IMR-90 (cell line): ENCODE measurements at regions not wholly inside any gene's neighbourhood (a gene's known extent, or its start where the extent isn't known, plus 50 kb on each side); places are given as distances from the start of the nearest gene placed in this dataset.

Experiments
- ATAC-seq: fragments of 200-7000 bp; cut with Tn5 transposase; 2 replicates; pipeline ENCODE4 v1.9.1; 2020; ENCODE audit warnings: low read depth, mild to moderate bottlenecking, moderate library complexity
- BruUV-seq: library from RNA; stranded (reverse); fragments of 400-500 nt; replicated peaks from 2 replicates; lab custom pipeline; 2021; lab: Mats Ljungman, UMichigan
- CTCF ChIA-PET: fragments of 300-600 bp; formaldehyde crosslinking; extraction: SDS; loops from one replicate; lab custom pipeline; 2021; ENCODE audit warnings: antibody characterized with exemption; lab: Yijun Ruan, JAX
- POLR2A ChIA-PET: fragments of 300-600 bp; sonication (Branson Sonifier 250); formaldehyde crosslinking; loops from one replicate; lab custom pipeline; 2022; ENCODE audit warnings: antibody characterized with exemption; ENCODE audit not compliant: unreplicated experiment; lab: Charles Lee
- DNase-seq: peaks from one replicate; pipeline ENCODE4 v3.0.0; 2013
- H2AFZ ChIP-seq: replicated peaks from 2 replicates; pipeline ENCODE3; 2013; ENCODE audit warnings: low read length, mild to moderate bottlenecking; ENCODE audit not compliant: poor library complexity
- H2AK5ac ChIP-seq: 2 replicates; pipeline ENCODE4 v1.6.1; 2013; ENCODE audit warnings: low read depth, low read length, inconsistent platforms
- H2AK9ac ChIP-seq: replicated peaks from 2 replicates; pipeline ENCODE3; 2013; ENCODE audit warnings: mild to moderate bottlenecking, low read depth, low read length, moderate library complexity; ENCODE audit not compliant: poor library complexity
- H2BK120ac ChIP-seq: 2 replicates; pipeline ENCODE4 v1.6.1; 2013; ENCODE audit warnings: low read depth, low read length, inconsistent platforms
- H2BK15ac ChIP-seq: 3 replicates; pipeline ENCODE4 v1.6.1; 2013; ENCODE audit warnings: low read depth, low read length, inconsistent platforms
- H2BK20ac ChIP-seq: 2 replicates; pipeline ENCODE4 v1.6.1; 2013; ENCODE audit warnings: low read depth, mild to moderate bottlenecking, inconsistent platforms, low read length, moderate library complexity
- H2BK5ac ChIP-seq: 2 replicates; pipeline ENCODE4 v1.6.1; 2013; ENCODE audit warnings: mild to moderate bottlenecking, low read depth, low read length, inconsistent platforms; ENCODE audit not compliant: poor library complexity, severe bottlenecking
- H3K14ac ChIP-seq: replicated peaks from 2 replicates; pipeline ENCODE4 v1.6.1; 2013; ENCODE audit warnings: low read depth, low read length, inconsistent platforms
- H3K18ac ChIP-seq: 2 replicates; pipeline ENCODE4 v1.6.1; 2013; ENCODE audit warnings: low read depth, low read length, control low read depth
- H3K23ac ChIP-seq: 2 replicates; pipeline ENCODE4 v1.6.1; 2013; ENCODE audit warnings: low read depth, low read length, inconsistent platforms
- H3K27ac ChIP-seq: 2 replicates; pipeline ENCODE4 v1.5.1; 2013; ENCODE audit warnings: mild to moderate bottlenecking, control low read depth, low read length; ENCODE audit not compliant: insufficient read depth
- H3K27me3 ChIP-seq: 2 replicates; pipeline ENCODE4 v1.6.1; 2013; ENCODE audit warnings: low read length; ENCODE audit not compliant: control insufficient read depth, insufficient read depth
- H3K36me3 ChIP-seq: 2 replicates; pipeline ENCODE4 v1.6.1; 2013; ENCODE audit warnings: low read length, mixed read lengths; ENCODE audit not compliant: control insufficient read depth, insufficient read depth
- H3K4ac ChIP-seq: 2 replicates; pipeline ENCODE4 v1.6.1; 2013; ENCODE audit warnings: low read depth, low read length, inconsistent platforms
- H3K4me1 ChIP-seq: 2 replicates; pipeline ENCODE4 v1.6.1; 2013; ENCODE audit warnings: low read length, mixed read lengths; ENCODE audit not compliant: control insufficient read depth, insufficient read depth
- H3K4me2 ChIP-seq: 2 replicates; pipeline ENCODE4 v1.6.1; 2013; ENCODE audit warnings: low read depth, mild to moderate bottlenecking, control low read depth, low read length, moderate library complexity
- H3K4me3 ChIP-seq: 2 replicates; pipeline ENCODE4 v1.5.1; 2013; ENCODE audit warnings: low read depth, mild to moderate bottlenecking, control low read depth, low read length, moderate library complexity; ENCODE audit not compliant: insufficient read depth
- H3K56ac ChIP-seq: 2 replicates; pipeline ENCODE4 v1.6.1; 2013; ENCODE audit warnings: low read length, inconsistent platforms; ENCODE audit not compliant: insufficient read depth; ENCODE audit errors: extremely low read depth
- H3K79me1 ChIP-seq, 2 experiments: 2 replicates each; pipeline ENCODE4 v1.6.1; 2013; ENCODE audit warnings: low read length in 2 of 2, inconsistent platforms in 1 of 2, low read depth in 1 of 2
- H3K9ac ChIP-seq: 2 replicates; pipeline ENCODE4 v1.6.1; 2013; ENCODE audit warnings: low read depth, low read length, control low read depth
- H3K9me1 ChIP-seq: 2 replicates; pipeline ENCODE4 v1.6.1; 2013; ENCODE audit warnings: low read length, inconsistent platforms; ENCODE audit not compliant: insufficient read depth
- H3K9me3 ChIP-seq: 2 replicates; pipeline ENCODE4 v1.6.1; 2013; ENCODE audit warnings: low read length; ENCODE audit not compliant: control insufficient read depth, insufficient read depth
- H4K20me1 ChIP-seq: 2 replicates; pipeline ENCODE4 v1.6.1; 2013; ENCODE audit warnings: low read length, inconsistent platforms; ENCODE audit not compliant: insufficient read depth
- H4K5ac ChIP-seq: 2 replicates; pipeline ENCODE4 v1.6.1; 2013; ENCODE audit warnings: mild to moderate bottlenecking, low read depth, low read length, control low read depth
- H4K8ac ChIP-seq, 2 experiments: 2 replicates each; pipeline ENCODE4 v1.6.1; 2013; ENCODE audit warnings: low read depth in 2 of 2, low read length in 2 of 2, control low read depth in 1 of 2, inconsistent platforms in 1 of 2
- H4K91ac ChIP-seq: 2 replicates; pipeline ENCODE4 v1.6.1; 2013; ENCODE audit warnings: low read depth, low read length, inconsistent platforms; ENCODE audit not compliant: insufficient read depth
- BHLHE40 ChIP-seq: fragments of 150-350 bp; IDR thresholded peaks from 2 replicates; pipeline ENCODE4 v1.6.1; 2016; ENCODE audit warnings: mild to moderate bottlenecking, low read depth, low read length
- CEBPB ChIP-seq: IDR thresholded peaks from 2 replicates; pipeline ENCODE4 v1.6.1; 2012; ENCODE audit warnings: low read depth, low read length, improper control_type of control experiment
- CHD1 ChIP-seq: IDR thresholded peaks from 2 replicates; pipeline ENCODE4 v1.6.1; 2012; ENCODE audit warnings: low read depth, low read length, improper control_type of control experiment
- MAFK ChIP-seq: IDR thresholded peaks from 2 replicates; pipeline ENCODE4 v1.6.1; 2012; ENCODE audit warnings: low read depth, low read length, improper control_type of control experiment
- MAZ ChIP-seq: IDR thresholded peaks from 2 replicates; pipeline ENCODE4 v1.6.1; 2012; ENCODE audit warnings: low read depth, mild to moderate bottlenecking, low read length, improper control_type of control experiment, moderate library complexity, borderline replicate concordance
- MXI1 ChIP-seq: IDR thresholded peaks from 2 replicates; pipeline ENCODE4 v1.6.1; 2012; ENCODE audit warnings: low read depth, mild to moderate bottlenecking, low read length, moderate library complexity, borderline replicate concordance
- NFE2L2 ChIP-seq: fragments of 150-350 bp; IDR thresholded peaks from 2 replicates; pipeline ENCODE4 v1.6.1; 2016; ENCODE audit warnings: low read depth, mild to moderate bottlenecking, low read length
- RAD21 ChIP-seq: IDR thresholded peaks from 2 replicates; pipeline ENCODE4 v1.6.1; 2012; ENCODE audit warnings: low read length, improper control_type of control experiment
- RCOR1 ChIP-seq: IDR thresholded peaks from 2 replicates; pipeline ENCODE4 v1.6.1; 2012; ENCODE audit warnings: mild to moderate bottlenecking, low read length, improper control_type of control experiment; ENCODE audit not compliant: insufficient replicate concordance
- RFX5 ChIP-seq: IDR thresholded peaks from 2 replicates; pipeline ENCODE4 v1.8.0; 2012; ENCODE audit warnings: low read depth, mild to moderate bottlenecking, low read length, moderate library complexity
- SMC3 ChIP-seq: fragments of 150-350 bp; IDR thresholded peaks from 2 replicates; pipeline ENCODE4 v1.6.1; 2016; ENCODE audit warnings: low read depth, mild to moderate bottlenecking, antibody characterized with exemption, low read length, moderate library complexity
- WGBS, 2 experiments: methylation state at CpG; one replicate each; pipeline versions ENCODE4 v1.1.5 to v1.1.7; 2013; ENCODE audit warnings: missing lambda C conversion rate in 2 of 2; ENCODE audit not compliant: insufficient read length in 1 of 2; ENCODE audit errors: extremely low coverage in 2 of 2; 5-methylcytosine and 5-hydroxymethylcytosine counted together
- dilution Hi-C: fragments of 300-500 bp; cut with HindIII; formaldehyde crosslinking; loops from one replicate; pipeline ENCODE4 v1.14.3; 2018; ENCODE audit warnings: low sequenced_read_pairs; ENCODE audit not compliant: unreplicated experiment
- in situ Hi-C: fragments of 300-500 bp; cut with MboI; formaldehyde crosslinking; loops from 3 replicates; pipeline ENCODE4 v1.14.3; 2019; ENCODE audit warnings: low sequenced_read_pairs, inconsistent platforms, mixed read lengths
- intact Hi-C: fragments of 100-400 bp; cut with micrococcal nuclease; formaldehyde crosslinking; loops from 2 replicates; pipeline ENCODE4 v1.10.0; 2022
- TF ChIP-seq, protein P1 (sequence below): conservative IDR thresholded peaks from 2 replicates; pipeline ENCODE4 v1.5.1; 2012; ENCODE audit warnings: mild to moderate bottlenecking, low read depth, low read length, improper control_type of control experiment
- TF ChIP-seq, protein P2 (sequence below): fragments of 150-350 bp; IDR thresholded peaks from 2 replicates; pipeline ENCODE4 v1.6.1; 2017; ENCODE audit warnings: mild to moderate bottlenecking, antibody characterized with exemption, low read length, low read depth

DNA sequence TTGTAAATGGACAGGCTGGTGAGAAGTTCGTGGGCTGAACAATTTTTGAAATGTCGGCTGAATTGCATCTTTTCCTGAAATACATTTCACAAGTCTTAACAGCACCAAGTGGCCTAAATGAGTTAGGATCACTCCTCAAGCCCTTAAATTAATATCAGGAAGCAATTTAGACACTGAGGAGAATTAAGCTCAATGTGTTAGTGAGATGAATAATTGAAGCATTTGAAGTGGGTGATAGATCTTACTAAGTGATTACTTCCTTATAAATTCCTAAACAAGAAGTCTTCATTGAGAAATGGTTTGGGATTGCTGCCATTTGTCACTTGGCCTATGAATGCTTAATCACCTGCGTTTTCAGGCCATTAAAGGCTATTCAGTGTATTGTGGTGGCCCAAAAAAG is 116.8 kb downstream of the NAA11 start:
- no peak overlapping the region for H2BK15ac ChIP-seq
- ChIA-PET CTCF (no interaction called here), POLR2A (no interaction called here)
- H2BK5ac ChIP-seq: no peak overlapping the region
- no peak overlapping the region for H2BK20ac ChIP-seq
- no peak for ATAC-seq
- no peak overlapping the region for H4K8ac ChIP-seq
- H4K5ac ChIP-seq: no peak overlapping the region
- no peaks in the 10 kb centered on the region for H3K79me1 ChIP-seq
- H2AK9ac ChIP-seq: no peak overlapping the region
- no peak overlapping the region for H2AK5ac ChIP-seq
- no peak overlapping the region for H3K56ac ChIP-seq
- in situ Hi-C loops (no loop called here), intact Hi-C loops (loop anchor here (1.0 kb wide), 1 partner anchor 15 kb away; no protein-coding TSS in a partner anchor), dilution Hi-C loops (no loop called here)
- TF ChIP-seq NFE2L2 (no peak), CEBPB (no peak), MXI1 (no peak), MAFK (no peak), SMC3 (no peak), BHLHE40 (no peak), MAZ (no peak), RCOR1 (no peak), RAD21 (no peak), RFX5 (no peak), CHD1 (no peak)
- TF ChIP-seq, protein P1, sequence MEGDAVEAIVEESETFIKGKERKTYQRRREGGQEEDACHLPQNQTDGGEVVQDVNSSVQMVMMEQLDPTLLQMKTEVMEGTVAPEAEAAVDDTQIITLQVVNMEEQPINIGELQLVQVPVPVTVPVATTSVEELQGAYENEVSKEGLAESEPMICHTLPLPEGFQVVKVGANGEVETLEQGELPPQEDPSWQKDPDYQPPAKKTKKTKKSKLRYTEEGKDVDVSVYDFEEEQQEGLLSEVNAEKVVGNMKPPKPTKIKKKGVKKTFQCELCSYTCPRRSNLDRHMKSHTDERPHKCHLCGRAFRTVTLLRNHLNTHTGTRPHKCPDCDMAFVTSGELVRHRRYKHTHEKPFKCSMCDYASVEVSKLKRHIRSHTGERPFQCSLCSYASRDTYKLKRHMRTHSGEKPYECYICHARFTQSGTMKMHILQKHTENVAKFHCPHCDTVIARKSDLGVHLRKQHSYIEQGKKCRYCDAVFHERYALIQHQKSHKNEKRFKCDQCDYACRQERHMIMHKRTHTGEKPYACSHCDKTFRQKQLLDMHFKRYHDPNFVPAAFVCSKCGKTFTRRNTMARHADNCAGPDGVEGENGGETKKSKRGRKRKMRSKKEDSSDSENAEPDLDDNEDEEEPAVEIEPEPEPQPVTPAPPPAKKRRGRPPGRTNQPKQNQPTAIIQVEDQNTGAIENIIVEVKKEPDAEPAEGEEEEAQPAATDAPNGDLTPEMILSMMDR: no peak
- TF ChIP-seq, protein P2, sequence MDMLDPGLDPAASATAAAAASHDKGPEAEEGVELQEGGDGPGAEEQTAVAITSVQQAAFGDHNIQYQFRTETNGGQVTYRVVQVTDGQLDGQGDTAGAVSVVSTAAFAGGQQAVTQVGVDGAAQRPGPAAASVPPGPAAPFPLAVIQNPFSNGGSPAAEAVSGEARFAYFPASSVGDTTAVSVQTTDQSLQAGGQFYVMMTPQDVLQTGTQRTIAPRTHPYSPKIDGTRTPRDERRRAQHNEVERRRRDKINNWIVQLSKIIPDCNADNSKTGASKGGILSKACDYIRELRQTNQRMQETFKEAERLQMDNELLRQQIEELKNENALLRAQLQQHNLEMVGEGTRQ: no peak
- no peak overlapping the region for H3K23ac ChIP-seq
- no peak overlapping the region for H2BK120ac ChIP-seq
- no peaks in the 10 kb centered on the region for H3K9me3 ChIP-seq
- no CpG with 5 or more reads among the region's 3 CpGs for WGBS, 2 experiments
- no peak overlapping the region for H4K91ac ChIP-seq
- no peaks in the 10 kb centered on the region for H3K36me3 ChIP-seq
- H3K4ac ChIP-seq: no peak overlapping the region
- BruUV-seq: no TSS peak
- H2AFZ ChIP-seq: no peak overlapping the region
- no peaks in the 10 kb centered on the region for H3K27me3 ChIP-seq
- no peaks in the 10 kb centered on the region for H4K20me1 ChIP-seq
- H3K4me2 ChIP-seq: no peak overlapping the region
- no peak overlapping the region for H3K4me3 ChIP-seq
- H3K27ac ChIP-seq: no peak overlapping the region
- no peaks in the 10 kb centered on the region for H3K9me1 ChIP-seq
- no peak for DNase-seq
- H3K4me1 ChIP-seq: no peaks in the 10 kb centered on the region
- H3K14ac ChIP-seq: no peak overlapping the region
- H3K18ac ChIP-seq: no peak overlapping the region
- H3K9ac ChIP-seq: no peak overlapping the region
